NCI-H128 (cell line): ENCODE measurements at regions not wholly inside any gene's neighbourhood (a gene's known extent, or its start where the extent isn't known, plus 50 kb on each side); places are given as distances from the start of the nearest gene placed in this dataset.
"Not testable (repeated sequence)": the region's sequence is repeated elsewhere in the genome, so short reads cannot be mapped to it uniquely, and the experiment has no call there.

Experiments used
- DNase-seq: peaks from one replicate; lab custom pipeline; 2025; ENCODE audit not compliant: unreplicated experiment; lab: John Stamatoyannopoulos, UW

DNA sequence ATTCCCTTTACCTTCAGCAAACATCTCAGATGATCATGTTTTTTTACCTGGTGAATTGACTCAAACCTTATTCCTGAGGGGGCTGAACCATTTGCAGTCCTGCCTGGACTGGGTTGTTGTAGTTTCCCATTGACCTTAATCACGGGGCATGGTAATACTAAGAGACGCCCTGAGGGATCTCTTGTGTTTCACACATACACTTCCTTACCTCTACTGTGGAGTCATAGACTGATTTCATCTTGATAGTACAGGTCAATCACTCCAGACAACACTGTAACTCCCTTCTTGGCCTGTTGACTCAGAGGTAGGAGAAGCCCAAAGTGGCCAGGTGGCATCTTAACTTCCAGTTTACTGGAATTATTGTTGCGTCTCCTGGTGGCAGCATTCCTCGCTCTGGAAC, 1064.0 kb upstream of the PCDH10 start:
- no peak for DNase-seq

DNA sequence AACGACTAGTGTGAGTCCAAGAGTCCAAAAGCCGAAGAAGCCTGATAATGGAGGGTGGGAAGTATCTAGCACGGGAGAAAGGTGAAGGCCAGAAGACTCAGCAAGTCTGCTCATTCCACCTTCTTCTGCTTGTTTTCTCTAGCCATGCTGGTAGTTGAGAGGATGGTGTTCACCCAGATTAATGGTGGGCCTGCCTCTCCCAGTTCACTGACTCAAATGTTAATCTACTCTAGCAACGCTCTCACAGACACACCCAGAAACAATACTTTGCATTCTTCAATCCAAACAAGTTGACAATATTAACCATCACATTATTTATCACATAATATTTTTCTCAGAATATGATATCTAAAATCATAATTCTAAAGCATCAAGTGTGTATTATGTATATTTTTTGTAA, 1055.1 kb upstream of the PCDH10 start:
- DNase-seq, result no peak

- DNase-seq, result no peak
Observed at GRCh38 chr4:132097041-132097440, 1052.1 kb upstream of the PCDH10 start.

DNA sequence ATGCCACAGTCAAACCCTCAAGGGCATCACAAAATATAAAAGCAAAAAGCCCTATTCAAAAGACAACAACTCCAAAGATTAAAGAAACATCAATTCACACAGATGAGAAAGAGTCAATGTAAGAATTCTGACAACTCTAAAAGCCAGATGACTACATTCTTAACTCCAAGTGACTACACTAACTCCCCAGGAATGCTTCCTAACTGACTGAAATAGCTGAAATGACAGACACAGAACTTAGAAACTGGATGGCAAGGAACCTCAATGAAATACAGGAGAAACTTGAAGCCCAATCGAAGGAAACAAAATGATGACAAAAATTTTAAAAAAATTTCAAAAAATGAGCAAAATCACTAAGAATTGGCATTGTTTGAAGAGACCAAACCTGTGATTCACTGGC, 1047.6 kb upstream of the PCDH10 start:
- no peak for DNase-seq

DNA sequence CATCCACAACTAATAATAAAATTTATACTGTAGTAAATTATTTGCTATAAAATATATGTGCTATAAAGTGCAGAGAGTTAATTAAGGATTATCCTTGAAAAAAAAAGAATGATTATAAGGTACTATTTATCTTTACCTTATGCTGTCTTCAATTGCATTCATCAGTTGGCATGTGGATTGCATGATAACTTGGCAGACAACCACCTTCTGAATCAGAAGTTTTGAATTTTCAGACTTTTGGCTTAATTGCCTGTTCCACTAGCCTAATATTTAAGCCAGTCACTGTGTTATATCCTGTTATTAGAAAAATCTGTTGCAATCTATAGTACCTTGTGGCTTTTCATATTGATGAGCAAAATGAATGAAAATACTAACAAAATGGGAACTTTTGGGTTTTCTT, 1040.3 kb upstream of the PCDH10 start:
- DNase-seq, result no peak

GRCh38 chr4:132114885-132115284, 1034.2 kb upstream of the PCDH10 start:
- no peak for DNase-seq

DNA sequence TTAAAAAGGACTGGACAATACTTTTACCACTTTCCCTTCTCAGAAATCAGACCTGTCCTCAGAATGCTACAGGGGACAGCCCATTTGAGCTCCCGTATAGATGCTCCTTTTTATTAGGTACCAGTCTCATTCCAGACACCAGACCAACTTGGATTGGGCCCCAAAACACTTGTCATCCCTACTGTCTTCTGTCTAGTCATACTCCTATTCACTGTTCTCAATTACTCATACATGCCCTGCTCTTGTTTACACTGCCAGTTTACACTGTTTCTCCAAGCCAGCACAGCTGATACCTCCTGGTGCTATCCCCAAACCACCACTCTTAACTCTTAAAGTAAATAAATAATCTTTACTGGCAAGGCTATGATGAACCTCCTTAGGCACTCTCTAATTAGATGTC, 1026.4 kb upstream of the PCDH10 start:
- not testable (repeated sequence) for DNase-seq

GRCh38 chr4:132123870-132124623, 1025.0 kb upstream of the PCDH10 start:
- no peak for DNase-seq

GRCh38 chr4:132124624-132124974, 1024.5 kb upstream of the PCDH10 start:
- no peak for DNase-seq

GRCh38 chr4:132125131-132125530, 1024.0 kb upstream of the PCDH10 start:
- no peak for DNase-seq

DNA sequence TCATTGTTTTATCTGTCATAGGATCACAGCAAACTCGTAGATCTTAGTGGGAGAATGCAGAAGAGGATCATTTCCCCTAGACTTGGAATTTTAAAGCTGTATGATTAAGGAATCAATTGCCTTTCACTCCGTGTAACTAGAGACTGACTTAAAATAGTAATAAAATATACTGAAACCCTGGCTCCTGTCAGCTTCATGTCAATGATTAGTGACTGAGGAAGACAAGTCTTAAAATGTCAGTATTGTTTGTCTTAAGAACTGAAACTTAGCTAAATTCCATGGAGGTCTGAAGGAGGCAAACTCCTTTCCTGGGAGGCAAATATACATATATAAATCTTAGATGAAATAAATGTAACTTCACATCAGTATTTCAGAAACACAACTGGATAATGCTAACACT, 1016.7 kb upstream of the PCDH10 start:
- DNase-seq, result no peak

DNA sequence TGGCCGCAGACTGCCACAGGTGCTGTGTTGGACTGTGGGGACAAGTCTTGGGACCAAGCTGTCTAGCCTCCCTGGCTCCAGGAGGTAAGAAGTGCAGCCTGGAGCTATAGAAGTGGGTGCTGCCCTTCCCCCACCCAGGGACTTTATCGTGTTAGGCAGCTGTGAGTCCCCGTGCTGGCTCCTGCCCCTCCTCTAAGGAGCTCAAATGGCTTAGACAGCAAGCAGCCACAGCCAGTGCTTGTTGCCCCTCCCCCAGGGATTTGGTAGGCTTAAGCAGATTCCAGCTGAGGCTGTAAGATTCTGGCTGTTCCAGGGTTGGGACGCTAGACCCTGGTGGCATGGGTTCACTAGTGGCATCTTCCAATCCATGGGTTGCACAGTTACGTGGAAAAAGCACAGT, 979.4 kb upstream of the PCDH10 start:
- no peak for DNase-seq

GRCh38 chr4:132180020-132180427, 969.1 kb upstream of the PCDH10 start:
- no peak for DNase-seq

DNA sequence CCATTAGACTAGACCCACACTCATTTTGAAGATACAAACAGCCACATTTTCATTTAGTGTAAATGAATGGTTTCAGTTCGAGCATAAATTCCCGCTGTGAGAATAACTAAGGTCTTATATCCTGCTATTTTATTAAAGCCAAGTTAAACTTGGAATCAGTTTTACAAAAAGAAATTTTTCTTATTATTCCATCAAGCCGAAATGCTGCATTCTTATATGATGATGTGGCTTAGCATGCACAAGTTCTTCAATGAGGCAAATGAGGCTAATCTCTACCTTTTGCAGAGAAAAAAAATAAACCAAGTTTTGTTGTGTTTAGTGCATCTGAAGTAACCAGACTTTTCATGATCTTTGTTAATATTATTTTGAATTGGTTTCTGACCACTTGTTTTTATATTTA, 953.9 kb upstream of the PCDH10 start:
- DNase-seq, result no peak

- no peak for DNase-seq
Observed at GRCh38 chr4:132203618-132204017, 945.5 kb upstream of the PCDH10 start.

DNA sequence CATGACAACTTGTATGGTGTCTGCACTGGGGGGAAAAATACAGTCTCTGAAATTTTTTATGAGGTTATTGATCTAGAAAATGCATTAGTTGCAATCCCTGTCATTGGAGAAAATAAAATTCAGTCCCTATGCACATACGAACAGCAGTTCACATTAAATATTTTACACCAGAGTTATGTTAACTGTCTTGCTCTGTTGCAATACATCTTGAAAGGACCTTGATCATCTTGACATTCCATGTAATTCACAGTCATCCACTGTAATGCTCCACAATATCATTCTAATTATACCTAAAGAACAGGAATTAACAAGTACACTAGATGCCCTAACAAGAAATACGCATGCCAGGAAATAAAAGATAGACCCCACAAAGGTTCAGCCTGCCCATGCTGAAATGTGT, 934.6 kb upstream of the PCDH10 start:
- DNase-seq, result no peak

GRCh38 chr4:132218406-132218805, 930.7 kb upstream of the PCDH10 start:
- no peak for DNase-seq

- no peak for DNase-seq
Observed at GRCh38 chr4:132227151-132227856, 921.8 kb upstream of the PCDH10 start.

DNA sequence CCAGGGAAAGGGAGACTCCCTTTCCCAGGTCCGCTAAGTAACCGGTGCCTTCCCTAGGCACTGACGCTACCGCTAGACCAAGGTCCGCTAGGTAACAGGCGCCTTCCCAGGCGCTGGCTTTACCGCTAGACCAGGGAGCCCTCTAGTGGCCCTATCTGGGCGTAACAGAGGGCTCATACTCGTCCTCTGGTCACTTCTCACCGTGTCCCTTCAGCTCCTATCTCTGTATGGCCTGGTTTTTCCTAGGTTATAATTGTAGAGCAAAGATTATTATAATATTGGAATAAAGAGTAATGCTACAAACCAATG, 921.3 kb upstream of the PCDH10 start:
- not testable (repeated sequence) for DNase-seq

- DNase-seq, result no peak
Observed at GRCh38 chr4:132228676-132229075, 920.4 kb upstream of the PCDH10 start.

- DNase-seq, result no peak
Observed at GRCh38 chr4:132230025-132230424, 919.1 kb upstream of the PCDH10 start.

GRCh38 chr4:132238697-132239096, 910.4 kb upstream of the PCDH10 start:
- DNase-seq, result no peak

DNA sequence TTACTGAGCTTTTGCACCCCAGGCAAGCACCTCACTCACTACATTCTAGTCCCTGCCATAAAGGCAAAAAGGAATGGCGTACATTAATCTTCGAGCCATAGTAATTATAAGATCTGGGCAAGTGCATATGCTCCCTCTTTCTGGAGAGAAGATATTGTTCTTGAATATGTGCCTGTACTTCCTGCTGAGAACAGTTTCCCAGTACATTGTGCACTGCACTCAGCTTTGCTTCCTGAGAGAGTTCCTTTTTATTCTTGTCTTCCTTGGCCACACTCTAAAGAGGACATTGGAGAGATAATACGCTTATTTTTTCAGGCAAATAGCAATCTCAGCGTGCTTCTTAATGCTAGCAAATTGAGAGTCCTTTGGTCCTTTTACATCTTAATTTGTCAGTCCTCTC, 909.0 kb upstream of the PCDH10 start:
- DNase-seq, result no peak
